Neural cell (in vitro differentiated cells): ENCODE measurements at regions not wholly inside any gene's neighbourhood (a gene's known extent, or its start where the extent isn't known, plus 50 kb on each side); places are given as distances from the start of the nearest gene placed in this dataset.

Experiments used
- H2AFZ ChIP-seq: fragments of 200-600, 300-800 bp; sonication (generic), shearing (Covaris generic); 2 replicates; pipeline ENCODE4 v1.6.0; 2014; ENCODE audit warnings: low read depth, mild to moderate bottlenecking, antibody characterized with exemption, low read length, moderate library complexity
- H3F3A ChIP-seq: fragments of 200-600 bp; shearing (Covaris generic); 2 replicates; pipeline ENCODE4 v1.6.1; 2016; ENCODE audit warnings: mild to moderate bottlenecking, moderate library complexity, mixed read lengths, antibody characterized with exemption, low read length; ENCODE audit not compliant: insufficient read depth, poor library complexity, severe bottlenecking
- H3K27ac ChIP-seq: fragments of 200-600, 300-800 bp; sonication (generic), shearing (Covaris generic); 2 replicates; pipeline ENCODE4 v1.5.1; 2014; ENCODE audit warnings: mild to moderate bottlenecking, low read length, moderate library complexity
- H3K27me3 ChIP-seq: fragments of 300-800, 200-600 bp; sonication (generic), shearing (Covaris generic); 2 replicates; pipeline ENCODE4 v1.6.0; 2014; ENCODE audit warnings: mild to moderate bottlenecking, low read depth, low read length, moderate library complexity; ENCODE audit not compliant: insufficient read depth
- H3K36me3 ChIP-seq: fragments of 300-800, 200-600 bp; sonication (generic), shearing (Covaris generic); 2 replicates; pipeline ENCODE4 v1.5.1; 2014; ENCODE audit warnings: mild to moderate bottlenecking, antibody characterized with exemption, low read length, moderate library complexity; ENCODE audit not compliant: insufficient read depth
- H3K4me2 ChIP-seq: fragments of 300-800, 200-600 bp; sonication (generic), shearing (Covaris generic); 2 replicates; pipeline ENCODE4 v1.6.0; 2014; ENCODE audit warnings: mild to moderate bottlenecking, low read length
- H3K4me3 ChIP-seq: fragments of 300-800, 200-600 bp; sonication (generic), shearing (Covaris generic); 2 replicates; pipeline ENCODE4 v1.5.1; 2014; ENCODE audit warnings: mild to moderate bottlenecking, low read length, moderate library complexity
- H3K79me2 ChIP-seq: fragments of 200-600 bp; shearing (Covaris generic); replicated peaks from 2 replicates; pipeline ENCODE4 v1.6.0; 2014; ENCODE audit warnings: mild to moderate bottlenecking, low read length, moderate library complexity; ENCODE audit not compliant: insufficient read depth
- H3K9ac ChIP-seq: fragments of 300-800, 200-600 bp; sonication (generic), shearing (Covaris generic); 2 replicates; pipeline ENCODE4 v1.6.1; 2016; ENCODE audit warnings: mild to moderate bottlenecking, low read length, mixed read lengths
- H3K9me2 ChIP-seq: fragments of 200-600 bp; shearing (Covaris generic); 2 replicates; pipeline ENCODE4 v1.6.1; 2016; ENCODE audit warnings: mild to moderate bottlenecking, low read length, mixed read lengths; ENCODE audit not compliant: insufficient read depth
- H3K9me3 ChIP-seq: fragments of 200-600, 300-800 bp; sonication (generic), shearing (Covaris generic); 2 replicates; pipeline ENCODE4 v1.6.1; 2016; ENCODE audit warnings: mild to moderate bottlenecking, mixed run types, low read length, moderate library complexity, mixed read lengths
- H4K20me1 ChIP-seq: fragments of 200-600 bp; shearing (Covaris generic); 2 replicates; pipeline ENCODE4 v1.6.1; 2016; ENCODE audit warnings: mild to moderate bottlenecking, mixed run types; ENCODE audit not compliant: insufficient read depth
- EP300 ChIP-seq: fragments of 450-650 bp; conservative IDR thresholded peaks from 2 replicates; pipeline ENCODE4 v1.6.1; 2014; ENCODE audit warnings: antibody characterized with exemption, mild to moderate bottlenecking, moderate library complexity; ENCODE audit not compliant: poor library complexity, severe bottlenecking
- EZH2 ChIP-seq: fragments of 200-600, 300-800 bp; shearing (Covaris generic), sonication (generic); IDR thresholded peaks from 2 replicates; pipeline ENCODE4 v1.6.1; 2014; ENCODE audit warnings: antibody characterized with exemption, low read length, borderline replicate concordance, mild to moderate bottlenecking; ENCODE audit not compliant: insufficient read depth, poor library complexity, severe bottlenecking
- MXI1 ChIP-seq: fragments of 450-650 bp; conservative IDR thresholded peaks from 2 replicates; pipeline ENCODE4 v1.6.1; 2014; ENCODE audit warnings: antibody characterized with exemption, mild to moderate bottlenecking; ENCODE audit not compliant: poor library complexity, severe bottlenecking
- POLR2AphosphoS5 ChIP-seq: IDR thresholded peaks from 2 replicates; pipeline ENCODE4 v1.6.1; 2012
- RAD21 ChIP-seq: fragments of 450-650 bp; conservative IDR thresholded peaks from 2 replicates; pipeline ENCODE4 v1.6.1; 2014; ENCODE audit warnings: antibody characterized with exemption, mild to moderate bottlenecking, moderate library complexity
- SMC3 ChIP-seq: fragments of 450-650 bp; conservative IDR thresholded peaks from 2 replicates; pipeline ENCODE4 v1.6.1; 2014; ENCODE audit warnings: antibody characterized with exemption, mild to moderate bottlenecking, moderate library complexity; ENCODE audit not compliant: poor library complexity
- TAF1 ChIP-seq: IDR thresholded peaks from 2 replicates; pipeline ENCODE4 v1.6.1; 2012; ENCODE audit warnings: low read depth
- TF ChIP-seq, protein P1 (sequence below): fragments of 450-650 bp; IDR thresholded peaks from 2 replicates; pipeline ENCODE4 v1.5.1; 2014; ENCODE audit warnings: antibody characterized with exemption, mild to moderate bottlenecking, moderate library complexity; ENCODE audit not compliant: poor library complexity, severe bottlenecking
- TF ChIP-seq, protein P2 (sequence below): IDR thresholded peaks from 2 replicates; pipeline ENCODE4 v1.6.1; 2012; ENCODE audit warnings: borderline replicate concordance

DNA sequence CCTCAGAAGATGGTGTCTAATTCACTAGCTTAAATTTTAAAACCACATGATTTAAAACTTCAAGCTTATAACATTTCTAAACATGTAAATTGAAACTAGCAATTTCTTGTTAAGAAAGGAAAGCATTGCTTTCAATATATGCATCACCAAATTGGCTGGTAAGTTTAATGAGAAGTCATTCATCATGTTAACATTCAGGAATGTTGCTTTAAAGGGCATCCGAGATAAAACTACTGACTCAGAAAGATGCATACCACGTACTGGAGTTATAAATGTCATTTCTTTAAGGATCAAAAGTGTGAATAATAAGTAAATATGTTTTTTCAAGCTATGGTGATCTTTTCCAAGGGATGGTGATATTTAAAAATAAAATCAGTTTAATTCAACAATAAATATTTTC is 83.3 kb upstream of the VCX2 start:
- no peaks in the 10 kb centered on the region for H3K36me3 ChIP-seq
- no peak overlapping the region for H3K4me2 ChIP-seq
- TF ChIP-seq EZH2, result no peak
- no peak for TF ChIP-seq SMC3
- TF ChIP-seq RAD21, result no peak
- TF ChIP-seq, protein P1, sequence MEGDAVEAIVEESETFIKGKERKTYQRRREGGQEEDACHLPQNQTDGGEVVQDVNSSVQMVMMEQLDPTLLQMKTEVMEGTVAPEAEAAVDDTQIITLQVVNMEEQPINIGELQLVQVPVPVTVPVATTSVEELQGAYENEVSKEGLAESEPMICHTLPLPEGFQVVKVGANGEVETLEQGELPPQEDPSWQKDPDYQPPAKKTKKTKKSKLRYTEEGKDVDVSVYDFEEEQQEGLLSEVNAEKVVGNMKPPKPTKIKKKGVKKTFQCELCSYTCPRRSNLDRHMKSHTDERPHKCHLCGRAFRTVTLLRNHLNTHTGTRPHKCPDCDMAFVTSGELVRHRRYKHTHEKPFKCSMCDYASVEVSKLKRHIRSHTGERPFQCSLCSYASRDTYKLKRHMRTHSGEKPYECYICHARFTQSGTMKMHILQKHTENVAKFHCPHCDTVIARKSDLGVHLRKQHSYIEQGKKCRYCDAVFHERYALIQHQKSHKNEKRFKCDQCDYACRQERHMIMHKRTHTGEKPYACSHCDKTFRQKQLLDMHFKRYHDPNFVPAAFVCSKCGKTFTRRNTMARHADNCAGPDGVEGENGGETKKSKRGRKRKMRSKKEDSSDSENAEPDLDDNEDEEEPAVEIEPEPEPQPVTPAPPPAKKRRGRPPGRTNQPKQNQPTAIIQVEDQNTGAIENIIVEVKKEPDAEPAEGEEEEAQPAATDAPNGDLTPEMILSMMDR, result no peak
- TF ChIP-seq POLR2AphosphoS5, result no peak
- TF ChIP-seq EP300, result no peak
- TF ChIP-seq, protein P2, sequence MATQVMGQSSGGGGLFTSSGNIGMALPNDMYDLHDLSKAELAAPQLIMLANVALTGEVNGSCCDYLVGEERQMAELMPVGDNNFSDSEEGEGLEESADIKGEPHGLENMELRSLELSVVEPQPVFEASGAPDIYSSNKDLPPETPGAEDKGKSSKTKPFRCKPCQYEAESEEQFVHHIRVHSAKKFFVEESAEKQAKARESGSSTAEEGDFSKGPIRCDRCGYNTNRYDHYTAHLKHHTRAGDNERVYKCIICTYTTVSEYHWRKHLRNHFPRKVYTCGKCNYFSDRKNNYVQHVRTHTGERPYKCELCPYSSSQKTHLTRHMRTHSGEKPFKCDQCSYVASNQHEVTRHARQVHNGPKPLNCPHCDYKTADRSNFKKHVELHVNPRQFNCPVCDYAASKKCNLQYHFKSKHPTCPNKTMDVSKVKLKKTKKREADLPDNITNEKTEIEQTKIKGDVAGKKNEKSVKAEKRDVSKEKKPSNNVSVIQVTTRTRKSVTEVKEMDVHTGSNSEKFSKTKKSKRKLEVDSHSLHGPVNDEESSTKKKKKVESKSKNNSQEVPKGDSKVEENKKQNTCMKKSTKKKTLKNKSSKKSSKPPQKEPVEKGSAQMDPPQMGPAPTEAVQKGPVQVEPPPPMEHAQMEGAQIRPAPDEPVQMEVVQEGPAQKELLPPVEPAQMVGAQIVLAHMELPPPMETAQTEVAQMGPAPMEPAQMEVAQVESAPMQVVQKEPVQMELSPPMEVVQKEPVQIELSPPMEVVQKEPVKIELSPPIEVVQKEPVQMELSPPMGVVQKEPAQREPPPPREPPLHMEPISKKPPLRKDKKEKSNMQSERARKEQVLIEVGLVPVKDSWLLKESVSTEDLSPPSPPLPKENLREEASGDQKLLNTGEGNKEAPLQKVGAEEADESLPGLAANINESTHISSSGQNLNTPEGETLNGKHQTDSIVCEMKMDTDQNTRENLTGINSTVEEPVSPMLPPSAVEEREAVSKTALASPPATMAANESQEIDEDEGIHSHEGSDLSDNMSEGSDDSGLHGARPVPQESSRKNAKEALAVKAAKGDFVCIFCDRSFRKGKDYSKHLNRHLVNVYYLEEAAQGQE, result no peak
- TF ChIP-seq MXI1, result no peak
- no peak for TF ChIP-seq TAF1
- no peaks in the 10 kb centered on the region for H3K9me2 ChIP-seq
- H3K79me2 ChIP-seq, result no peaks in the 10 kb centered on the region
- no peak overlapping the region for H2AFZ ChIP-seq
- no peaks in the 10 kb centered on the region for H3F3A ChIP-seq
- no peak overlapping the region for H3K4me3 ChIP-seq
- no peak overlapping the region for H3K9ac ChIP-seq
- H3K27me3 ChIP-seq, result no peaks in the 10 kb centered on the region
- H4K20me1 ChIP-seq, result no peaks in the 10 kb centered on the region
- no peaks in the 10 kb centered on the region for H3K9me3 ChIP-seq
- no peak overlapping the region for H3K27ac ChIP-seq

DNA sequence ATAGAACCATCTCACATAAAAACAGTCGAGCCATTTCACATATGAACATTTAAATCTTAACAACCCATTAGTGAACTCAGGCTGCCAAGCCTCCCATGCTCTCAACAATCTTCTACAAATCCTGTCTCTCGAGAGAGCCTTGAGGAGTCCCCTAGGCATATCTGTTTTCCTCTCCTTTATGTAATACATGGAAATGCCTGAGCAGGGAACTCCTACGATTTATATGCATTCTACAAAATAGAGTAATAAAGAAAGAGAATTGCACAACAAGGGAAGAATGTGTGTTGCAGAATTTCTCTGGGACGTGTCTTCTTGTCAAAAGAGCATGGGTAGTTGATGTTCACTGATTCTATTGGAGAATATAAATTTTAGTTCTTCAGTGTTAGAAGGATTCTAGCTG is 101.8 kb upstream of the VCX2 start:
- Histone ChIP-seq H2AFZ (no peak overlapping the region), H3K9me2 (no peaks in the 10 kb centered on the region), H3K9me3 (no peaks in the 10 kb centered on the region), H3K9ac (no peak overlapping the region), H3F3A (no peaks in the 10 kb centered on the region), H3K27me3 (no peaks in the 10 kb centered on the region), H3K27ac (no peak overlapping the region), H3K79me2 (no peaks in the 10 kb centered on the region), H3K4me3 (no peak overlapping the region), H3K4me2 (no peak overlapping the region), H3K36me3 (no peaks in the 10 kb centered on the region), H4K20me1 (no peaks in the 10 kb centered on the region)
- TF ChIP-seq, protein P1, result no peak
- TF ChIP-seq, protein P2, result no peak
- no peak for TF ChIP-seq RAD21
- no peak for TF ChIP-seq SMC3
- TF ChIP-seq EP300, result no peak
